Naive B cell (primary cell): ENCODE measurements at regions not wholly inside any gene's neighbourhood (a gene's known extent, or its start where the extent isn't known, plus 50 kb on each side); places are given as distances from the start of the nearest gene placed in this dataset.

ENCODE experiments used
- ATAC-seq, 2 donors: fragments of 150-1000 bp; cut with Tn5 transposase; 2 replicates each; pipeline ENCODE4 v1.10.0; 2021; ENCODE audit warnings: low read depth in 2 of 2, mild to moderate bottlenecking in 2 of 2, moderate library complexity in 2 of 2
- DNase-seq: peaks from one replicate; pipeline ENCODE4 v3.0.0; 2022
- H3K27ac Mint-ChIP-seq, 6 donors: one replicate each; pipeline ENCODE4 v1.8.0; 2020 to 2022; ENCODE audit warnings: mild to moderate bottlenecking in 6 of 6, mixed read lengths in 6 of 6, moderate library complexity in 5 of 6, inconsistent platforms in 2 of 6
- H3K27me3 Mint-ChIP-seq, 3 donors: one replicate each; pipeline ENCODE4 v1.8.0; 2021 to 2022; ENCODE audit warnings: mixed read lengths in 3 of 3, mild to moderate bottlenecking in 1 of 3
- H3K36me3 Mint-ChIP-seq, 2 donors: one replicate each; pipeline ENCODE4 v1.8.0; 2020 to 2022; ENCODE audit warnings: mixed read lengths in 2 of 2, inconsistent platforms in 1 of 2, mild to moderate bottlenecking in 1 of 2
- H3K4me1 Mint-ChIP-seq, 3 donors: one replicate each; pipeline ENCODE4 v1.8.0; 2020 to 2022; ENCODE audit warnings: mixed read lengths in 3 of 3, inconsistent platforms in 1 of 3, mild to moderate bottlenecking in 1 of 3, moderate library complexity in 1 of 3
- H3K4me3 Mint-ChIP-seq, 8 donors: one replicate each; pipeline ENCODE4 v1.8.0; 2020 to 2022; ENCODE audit warnings: mild to moderate bottlenecking in 8 of 8, mixed read lengths in 8 of 8, moderate library complexity in 8 of 8, inconsistent platforms in 2 of 8
- H3K9me3 Mint-ChIP-seq, 7 donors: one replicate each; pipeline ENCODE4 v1.8.0; 2020 to 2022; ENCODE audit warnings: mixed read lengths in 7 of 7, mild to moderate bottlenecking in 5 of 7, inconsistent platforms in 2 of 7, moderate library complexity in 1 of 7

DNA sequence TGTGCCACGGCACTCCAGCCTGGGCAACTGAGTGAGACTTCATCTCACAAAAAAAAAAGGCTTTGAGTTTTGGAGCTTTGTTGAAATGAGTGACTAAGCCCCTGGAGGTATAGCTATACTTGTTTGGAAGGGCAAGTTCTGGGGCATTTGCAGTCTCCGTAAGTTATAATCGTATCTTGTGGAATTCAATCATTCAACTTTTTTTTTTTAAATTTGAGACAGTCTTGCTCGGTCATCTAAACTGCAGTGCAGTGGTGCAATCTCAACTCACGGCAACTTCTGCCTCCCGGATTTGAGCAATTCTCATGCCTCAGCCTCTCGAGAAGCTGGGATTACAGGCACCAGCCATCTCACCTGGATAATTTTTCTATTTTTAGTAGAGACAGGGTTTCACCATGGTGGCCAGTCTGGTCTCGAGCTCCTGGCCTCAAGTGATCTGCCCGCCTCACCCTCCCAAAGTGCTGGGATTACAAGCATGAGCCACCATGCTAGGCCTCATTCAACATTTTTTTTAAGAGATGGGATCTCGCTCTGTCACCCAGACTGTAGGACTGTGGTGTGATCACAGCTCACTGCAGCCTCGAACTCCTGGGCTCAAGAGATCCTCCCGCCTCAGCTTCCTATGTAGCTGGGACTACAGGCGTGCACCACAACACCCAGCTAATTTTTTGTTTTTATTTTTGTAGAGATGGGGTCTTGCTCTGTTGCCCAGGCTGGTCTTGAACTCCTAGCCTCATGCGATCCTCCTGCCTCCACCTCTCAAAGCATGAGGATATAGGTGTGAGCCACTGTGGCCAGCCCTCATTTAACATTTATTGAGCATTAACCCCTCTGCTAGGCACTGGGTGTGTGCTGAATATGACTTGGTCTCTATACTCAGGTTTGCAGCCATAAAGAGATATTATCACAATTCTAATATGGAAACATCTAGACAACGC is 133.7 kb upstream of the MAP1LC3B2 start:
- Mint-ChIP-seq H3K27ac (peak overlapping the region in 2 of 6 donors; percentile 5 to 76), H3K36me3 (no peaks in the 10 kb centered on the region), H3K27me3 (peaks cover 0 to 5% (median 0%) of the 10 kb centered on the region in 3 donors), H3K4me3 (no peak overlapping the region), H3K9me3 (peaks cover 0 to 7% (median 5%) of the 10 kb centered on the region in 7 donors), H3K4me1 (no peaks in the 10 kb centered on the region)
- DNase-seq (no peak), ATAC-seq (no peak)

GRCh38 chr12:116426391-116427136 is 132.6 kb upstream of the MAP1LC3B2 start:
- peak overlapping the region in 3 of 6 donors; percentile 19 to 76 (median 43) for H3K27ac Mint-ChIP-seq
- peaks cover 0 to 7% (median 4%) of the 10 kb centered on the region in 7 donors for H3K9me3 Mint-ChIP-seq
- H3K4me3 Mint-ChIP-seq, result no peak overlapping the region
- no peaks in the 10 kb centered on the region for H3K4me1 Mint-ChIP-seq
- DNase-seq (no peak), ATAC-seq (no peak)
- H3K27me3 Mint-ChIP-seq, result peaks cover 0 to 5% (median 0%) of the 10 kb centered on the region in 3 donors
- H3K36me3 Mint-ChIP-seq, result no peaks in the 10 kb centered on the region

DNA sequence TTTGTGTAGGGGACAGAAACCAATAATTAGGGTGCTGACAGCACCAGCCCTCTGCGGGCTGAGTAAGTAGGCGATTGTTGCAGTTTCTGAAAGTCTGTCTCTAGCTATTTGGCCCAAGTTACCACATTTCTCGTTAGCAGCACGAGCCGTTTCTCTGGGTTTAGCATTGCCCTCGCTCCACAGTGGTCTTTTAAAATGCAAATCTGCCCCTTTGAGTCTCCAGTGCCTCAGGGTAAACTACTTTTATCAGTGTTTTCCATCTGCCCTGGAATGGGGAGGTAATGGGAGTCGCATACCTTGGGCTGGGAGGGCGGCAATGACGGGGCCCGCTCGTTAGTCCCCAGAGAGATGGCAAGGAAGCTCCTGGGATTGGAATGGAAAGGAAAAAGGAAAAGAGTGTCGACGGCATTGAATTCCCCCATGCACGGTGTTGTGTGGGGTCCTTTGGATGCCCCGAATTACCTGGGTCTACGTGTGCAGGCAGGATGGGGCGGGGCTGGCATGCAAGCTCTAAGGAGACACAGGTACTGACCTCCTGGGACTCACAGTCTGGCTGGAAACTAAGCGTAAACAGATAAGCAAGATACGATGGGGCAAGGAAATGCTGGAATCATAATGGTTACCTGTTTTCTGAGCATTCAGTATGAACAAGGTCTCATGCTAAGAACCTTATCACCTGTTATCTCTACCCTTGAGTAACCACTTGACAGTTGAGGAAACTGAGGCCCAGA is 131.8 kb upstream of the MAP1LC3B2 start:
- Mint-ChIP-seq H3K4me3 (no peak overlapping the region), H3K4me1 (no peaks in the 10 kb centered on the region), H3K36me3 (no peaks in the 10 kb centered on the region), H3K27ac (no peak overlapping the region), H3K27me3 (peaks cover 0 to 5% (median 0%) of the 10 kb centered on the region in 3 donors), H3K9me3 (peaks cover 0 to 1% (median 0%) of the 10 kb centered on the region in 7 donors)
- no peak for DNase-seq
- no peak for ATAC-seq

DNA sequence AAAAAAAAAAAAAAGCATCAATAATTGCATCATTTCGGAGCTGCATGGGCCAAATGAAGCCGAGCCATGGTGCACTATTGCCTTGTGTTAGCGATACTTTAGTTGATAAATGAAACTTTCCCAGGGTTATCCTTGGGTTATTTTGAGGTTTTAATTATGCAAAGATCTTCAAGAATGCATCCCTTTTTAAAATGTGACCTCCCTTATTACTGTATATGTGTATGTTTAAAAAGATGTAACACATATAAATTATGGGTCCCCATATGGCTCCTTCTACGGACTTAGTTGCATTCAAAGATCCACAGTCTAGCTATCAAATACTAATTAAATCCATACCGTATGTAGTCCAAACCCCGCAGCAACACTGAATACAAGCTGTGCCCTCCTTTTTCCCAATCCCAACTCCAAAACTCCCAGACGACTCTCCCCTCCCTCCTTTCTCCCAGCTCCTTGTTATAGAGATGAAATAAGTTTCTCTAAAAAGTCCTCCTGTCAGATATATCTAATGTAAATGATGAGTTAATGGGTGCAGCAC is 129.3 kb upstream of the MAP1LC3B2 start:
- no peak for DNase-seq
- H3K9me3 Mint-ChIP-seq, result peaks cover 0 to 1% (median 0%) of the 10 kb centered on the region in 7 donors
- peaks cover 0 to 8% (median 4%) of the 10 kb centered on the region in 3 donors for H3K4me1 Mint-ChIP-seq
- H3K27ac Mint-ChIP-seq, result peak overlapping the region in 1 of 6 donors; percentile 67
- no peak for ATAC-seq
- H3K36me3 Mint-ChIP-seq, result no peaks in the 10 kb centered on the region
- H3K4me3 Mint-ChIP-seq, result no peak overlapping the region
- H3K27me3 Mint-ChIP-seq, result peaks cover 0 to 5% (median 0%) of the 10 kb centered on the region in 3 donors

GRCh38 chr12:116430911-116431565 is 128.1 kb upstream of the MAP1LC3B2 start:
- Mint-ChIP-seq H3K9me3 (peaks cover 0 to 1% (median 0%) of the 10 kb centered on the region in 7 donors), H3K36me3 (no peaks in the 10 kb centered on the region), H3K27me3 (peaks cover 0 to 4% (median 0%) of the 10 kb centered on the region in 3 donors), H3K4me3 (no peak overlapping the region), H3K4me1 (peaks cover 0 to 8% (median 4%) of the 10 kb centered on the region in 3 donors), H3K27ac (no peak overlapping the region)
- ATAC-seq (no peak), DNase-seq (no peak)

DNA sequence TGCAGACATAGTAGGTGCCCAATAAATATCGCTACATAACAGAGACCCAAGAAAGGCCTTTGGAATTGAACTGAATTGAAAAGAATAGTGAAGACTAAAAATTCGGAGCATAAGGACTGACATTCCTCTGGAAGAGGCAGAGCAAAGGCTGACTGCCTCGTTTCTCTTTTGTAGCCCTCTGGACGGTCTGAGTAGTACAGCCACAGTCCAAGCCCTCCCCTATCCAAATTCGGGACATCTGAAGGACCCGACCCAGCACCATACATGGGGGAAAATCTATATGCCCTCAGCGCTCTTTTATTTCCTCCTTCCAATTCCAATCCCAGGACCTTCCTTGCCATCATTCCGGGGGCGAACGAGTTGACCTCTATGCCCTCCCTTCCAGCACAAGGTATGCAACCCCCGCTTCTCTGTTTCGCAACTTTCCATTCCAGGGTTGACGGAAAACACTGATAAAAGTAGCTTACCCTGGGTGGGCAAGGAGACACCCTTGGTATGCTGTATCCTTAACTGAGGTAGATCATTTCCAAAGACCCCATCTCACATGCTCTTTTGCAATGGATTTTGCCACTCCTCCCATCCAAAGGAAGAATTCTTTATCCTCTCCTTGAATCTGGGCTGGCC is 127.4 kb upstream of the MAP1LC3B2 start:
- Mint-ChIP-seq H3K36me3 (no peaks in the 10 kb centered on the region), H3K27me3 (peaks cover 0 to 2% (median 0%) of the 10 kb centered on the region in 3 donors), H3K4me3 (no peak overlapping the region), H3K4me1 (peaks cover 0 to 8% (median 4%) of the 10 kb centered on the region in 3 donors), H3K9me3 (peaks cover 0 to 1% (median 0%) of the 10 kb centered on the region in 7 donors), H3K27ac (peak overlapping the region in 3 of 6 donors; percentile 12 to 39 (median 24))
- no peak for ATAC-seq
- no peak for DNase-seq

- Mint-ChIP-seq H3K27ac (peak overlapping the region in 1 of 6 donors; percentile 12), H3K9me3 (peaks cover 0 to 1% (median 0%) of the 10 kb centered on the region in 7 donors), H3K4me1 (peaks cover 0 to 8% (median 4%) of the 10 kb centered on the region in 3 donors), H3K4me3 (no peak overlapping the region), H3K36me3 (no peaks in the 10 kb centered on the region), H3K27me3 (peaks cover 0 to 7% (median 0%) of the 10 kb centered on the region in 3 donors)
- no peak for DNase-seq
- ATAC-seq, result no peak
Observed at GRCh38 chr12:116432314-116432750, 126.8 kb upstream of the MAP1LC3B2 start.

DNA sequence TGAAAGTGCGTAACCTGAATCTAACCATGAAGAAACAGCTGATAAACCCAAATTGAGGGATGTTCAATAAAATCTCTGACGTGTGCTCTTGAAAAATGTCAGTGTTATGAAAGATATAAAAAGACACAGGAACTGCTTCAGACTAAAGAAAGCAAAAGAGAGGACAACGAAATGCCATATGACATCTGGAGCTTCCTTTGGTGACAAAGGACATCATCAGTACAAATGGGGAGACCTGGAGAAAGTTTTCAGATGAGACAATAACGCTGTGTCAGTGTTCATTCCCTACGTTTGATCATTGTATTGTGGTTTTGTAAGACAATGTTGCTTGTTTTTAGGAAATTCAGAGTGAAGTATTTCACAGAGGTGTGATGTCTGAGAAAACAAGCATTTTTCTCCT is 125.9 kb upstream of the MAP1LC3B2 start:
- DNase-seq (no peak), ATAC-seq (no peak)
- Mint-ChIP-seq H3K9me3 (peaks cover 0 to 1% (median 0%) of the 10 kb centered on the region in 7 donors), H3K36me3 (no peaks in the 10 kb centered on the region), H3K27me3 (peaks cover 0 to 9% (median 0%) of the 10 kb centered on the region in 3 donors), H3K4me1 (peaks cover 0 to 8% (median 4%) of the 10 kb centered on the region in 3 donors), H3K4me3 (no peak overlapping the region), H3K27ac (no peak overlapping the region)

GRCh38 chr12:116434155-116435011 is 124.8 kb upstream of the MAP1LC3B2 start:
- Mint-ChIP-seq H3K4me1 (peaks cover 0 to 8% (median 4%) of the 10 kb centered on the region in 3 donors), H3K36me3 (no peaks in the 10 kb centered on the region), H3K9me3 (peaks cover 0 to 1% (median 0%) of the 10 kb centered on the region in 7 donors), H3K4me3 (peak overlapping the region in 1 of 8 donors; percentile 44), H3K27me3 (peaks cover 0 to 9% (median 0%) of the 10 kb centered on the region in 3 donors), H3K27ac (peak overlapping the region in 4 of 6 donors; percentile 7 to 70 (median 24))
- DNase-seq, result no peak
- ATAC-seq, result no peak

DNA sequence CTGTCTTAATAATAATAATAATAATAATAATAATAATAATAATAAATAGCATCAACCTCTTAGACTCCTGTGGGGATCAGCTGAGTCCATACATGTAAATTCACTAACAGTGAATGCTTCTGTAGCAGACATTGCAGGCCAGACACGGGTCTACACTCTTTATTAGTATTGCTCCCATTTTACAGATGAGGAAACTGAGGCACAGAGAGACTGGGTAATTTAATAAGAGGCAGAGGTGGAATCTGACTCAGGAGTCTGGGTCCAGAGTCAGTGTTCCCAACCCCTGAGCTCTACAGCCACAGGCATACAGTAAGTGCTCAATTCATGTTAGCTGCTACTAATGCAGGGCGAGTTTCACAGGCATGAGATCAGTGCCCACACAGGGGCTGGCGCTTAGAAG is 123.2 kb upstream of the MAP1LC3B2 start:
- Mint-ChIP-seq H3K4me1 (peaks cover 4 to 14% (median 4%) of the 10 kb centered on the region in 3 donors), H3K36me3 (no peaks in the 10 kb centered on the region), H3K27me3 (peaks cover 0 to 9% (median 0%) of the 10 kb centered on the region in 3 donors), H3K27ac (no peak overlapping the region), H3K4me3 (no peak overlapping the region), H3K9me3 (peaks cover 0 to 1% (median 0%) of the 10 kb centered on the region in 7 donors)
- no peak for ATAC-seq
- no peak for DNase-seq

- ATAC-seq, result no peak
- peaks cover 9 to 21% (median 9%) of the 10 kb centered on the region in 3 donors for H3K4me1 Mint-ChIP-seq
- H3K9me3 Mint-ChIP-seq, result peaks cover 0 to 2% (median 0%) of the 10 kb centered on the region in 7 donors
- H3K36me3 Mint-ChIP-seq, result no peaks in the 10 kb centered on the region
- peaks cover 0 to 9% (median 0%) of the 10 kb centered on the region in 3 donors for H3K27me3 Mint-ChIP-seq
- no peak for DNase-seq
- no peak overlapping the region for H3K27ac Mint-ChIP-seq
- no peak overlapping the region for H3K4me3 Mint-ChIP-seq
Observed at GRCh38 chr12:116436561-116437249, 122.5 kb upstream of the MAP1LC3B2 start.
